Activated CD4-positive, alpha-beta memory T cell treated with anti-CD3 and anti-CD28 coated beads, Interleukin-2, amount 10 ng/mL, durations not matched to agents 7 days and 5 days (primary cell): ENCODE measurements at regions not wholly inside any gene's neighbourhood (a gene's known extent, or its start where the extent isn't known, plus 50 kb on each side); places are given as distances from the start of the nearest gene placed in this dataset.
"Not testable (repeated sequence)": the region's sequence is repeated elsewhere in the genome, so short reads cannot be mapped to it uniquely, and the experiment has no call there.

Source experiments
- CTCF ChIA-PET: fragments of 350-600 bp; sonication (Branson Sonifier 250); formaldehyde crosslinking; loops from one replicate; lab custom pipeline; 2021; ENCODE audit warnings: antibody characterized with exemption, inconsistent platforms; lab: Charles Lee
- POLR2A ChIA-PET: fragments of 350-600 bp; sonication (Branson Sonifier 250); formaldehyde crosslinking; loops from one replicate; lab custom pipeline; 2021; ENCODE audit warnings: antibody characterized with exemption; lab: Charles Lee
- DNase-seq: peaks from one replicate; pipeline ENCODE4 v3.0.0-alpha.2; 2020
- H3K27ac Mint-ChIP-seq: one replicate; pipeline ENCODE4 v1.8.0; 2021; ENCODE audit warnings: mild to moderate bottlenecking, mixed read lengths
- H3K27me3 Mint-ChIP-seq: one replicate; pipeline ENCODE4 v1.8.0; 2021; ENCODE audit warnings: mixed read lengths
- H3K36me3 Mint-ChIP-seq: one replicate; pipeline ENCODE4 v1.8.0; 2021; ENCODE audit warnings: low read depth, mixed read lengths
- H3K4me1 Mint-ChIP-seq: one replicate; pipeline ENCODE4 v1.8.0; 2021; ENCODE audit warnings: mixed read lengths
- H3K4me3 Mint-ChIP-seq: one replicate; pipeline ENCODE4 v1.8.0; 2021; ENCODE audit warnings: mild to moderate bottlenecking, mixed read lengths
- H3K9me3 Mint-ChIP-seq: one replicate; pipeline ENCODE4 v1.8.0; 2021; ENCODE audit warnings: mixed read lengths

GRCh38 chr7:25048444-25048834, 68.5 kb upstream of the OSBPL3 start:
- Mint-ChIP-seq H3K27ac (no peak overlapping the region), H3K27me3 (peaks cover 6% of the 10 kb centered on the region), H3K9me3 (no peaks in the 10 kb centered on the region), H3K4me3 (no peak overlapping the region), H3K4me1 (no peaks in the 10 kb centered on the region), H3K36me3 (no peaks in the 10 kb centered on the region)
- ChIA-PET CTCF (no interaction called here), POLR2A (no interaction called here)
- no peak for DNase-seq

GRCh38 chr7:25047571-25048443, 67.8 kb upstream of the OSBPL3 start:
- H3K36me3 Mint-ChIP-seq, H3K4me1 Mint-ChIP-seq, DNase-seq, H3K27ac Mint-ChIP-seq, H3K9me3 Mint-ChIP-seq, H3K27me3 Mint-ChIP-seq, POLR2A ChIA-PET, H3K4me3 Mint-ChIP-seq, CTCF ChIA-PET: not testable (repeated sequence)

GRCh38 chr7:25037325-25037724, 57.3 kb upstream of the OSBPL3 start:
- Mint-ChIP-seq H3K27ac (no peak overlapping the region), H3K36me3 (peaks cover 3% of the 10 kb centered on the region), H3K27me3 (peaks cover 10% of the 10 kb centered on the region), H3K9me3 (peaks cover 7% of the 10 kb centered on the region), H3K4me1 (no peaks in the 10 kb centered on the region), H3K4me3 (no peak overlapping the region)
- ChIA-PET POLR2A (no interaction called here), CTCF (no interaction called here)
- no peak for DNase-seq

GRCh38 chr7:25035274-25035673, 55.3 kb upstream of the OSBPL3 start:
- peaks cover 7% of the 10 kb centered on the region for H3K9me3 Mint-ChIP-seq
- H3K27ac Mint-ChIP-seq: no peak overlapping the region
- CTCF ChIA-PET: no interaction called here
- POLR2A ChIA-PET: no interaction called here
- peaks cover 20% of the 10 kb centered on the region for H3K4me1 Mint-ChIP-seq
- H3K36me3 Mint-ChIP-seq: peaks cover 3% of the 10 kb centered on the region
- peaks cover 11% of the 10 kb centered on the region for H3K27me3 Mint-ChIP-seq
- no peak for DNase-seq
- no peak overlapping the region for H3K4me3 Mint-ChIP-seq

- no peak overlapping the region for H3K27ac Mint-ChIP-seq
- ChIA-PET POLR2A (no interaction called here), CTCF (no interaction called here)
- DNase-seq: no peak
- peaks cover 7% of the 10 kb centered on the region for H3K27me3 Mint-ChIP-seq
- peaks cover 31% of the 10 kb centered on the region for H3K4me1 Mint-ChIP-seq
- peaks cover 7% of the 10 kb centered on the region for H3K9me3 Mint-ChIP-seq
- H3K4me3 Mint-ChIP-seq: no peak overlapping the region
- H3K36me3 Mint-ChIP-seq: peaks cover 3% of the 10 kb centered on the region
Measured at GRCh38 chr7:25034136-25034535, 54.2 kb upstream of the OSBPL3 start.

GRCh38 chr7:25032774-25033743, 53.1 kb upstream of the OSBPL3 start:
- Mint-ChIP-seq H3K4me1 (peaks cover 42% of the 10 kb centered on the region), H3K27ac (no peak overlapping the region), H3K9me3 (peaks cover 7% of the 10 kb centered on the region), H3K27me3 (peaks cover 7% of the 10 kb centered on the region), H3K36me3 (peaks cover 3% of the 10 kb centered on the region), H3K4me3 (no peak overlapping the region)
- ChIA-PET CTCF (interaction anchor here (1.1 kb wide), 1 partner anchor 45 kb away, joined by 3 read pairs; no protein-coding TSS in a partner anchor), POLR2A (interaction anchor here (1.2 kb wide), 1 partner anchor 52 kb away, joined by 3 read pairs; no protein-coding TSS in a partner anchor)
- DNase-seq: no peak

- peaks cover 3% of the 10 kb centered on the region for H3K36me3 Mint-ChIP-seq
- CTCF ChIA-PET: interaction anchor here (1.4 kb wide), 1 partner anchor 38 kb away, joined by 4 read pairs; no protein-coding TSS in a partner anchor
- H3K4me3 Mint-ChIP-seq: no peak overlapping the region
- peaks cover 5% of the 10 kb centered on the region for H3K9me3 Mint-ChIP-seq
- peaks cover 4% of the 10 kb centered on the region for H3K27me3 Mint-ChIP-seq
- no peak for DNase-seq
- POLR2A ChIA-PET: interaction anchor here (4.4 kb wide), 1 partner anchor 52 kb away, joined by 49 read pairs; the partner anchor contains the start of gene OSBPL3
- no peak overlapping the region for H3K27ac Mint-ChIP-seq
- H3K4me1 Mint-ChIP-seq: peaks cover 49% of the 10 kb centered on the region
Measured at GRCh38 chr7:25031432-25031831, 51.5 kb upstream of the OSBPL3 start.

GRCh38 chr7:25031007-25031406, 51.0 kb upstream of the OSBPL3 start:
- peak; percentile 30 for DNase-seq
- peak overlapping the region; percentile 7 for H3K27ac Mint-ChIP-seq
- ChIA-PET POLR2A (interaction anchor here (4.4 kb wide), 1 partner anchor 51 kb away, joined by 49 read pairs; the partner anchor contains the start of gene OSBPL3), CTCF (interaction anchor here (1.0 to 2.3 kb wide), 4 partner anchors 14 to 210 kb away, joined by 3 to 9 read pairs (median 4); no protein-coding TSS in a partner anchor)
- H3K27me3 Mint-ChIP-seq: peaks cover 3% of the 10 kb centered on the region
- peaks cover 2% of the 10 kb centered on the region for H3K9me3 Mint-ChIP-seq
- H3K36me3 Mint-ChIP-seq: peaks cover 2% of the 10 kb centered on the region
- H3K4me1 Mint-ChIP-seq: peaks cover 49% of the 10 kb centered on the region
- H3K4me3 Mint-ChIP-seq: no peak overlapping the region
